Memory B cell (primary cell): ENCODE measurements at regions not wholly inside any gene's neighbourhood (a gene's known extent, or its start where the extent isn't known, plus 50 kb on each side); places are given as distances from the start of the nearest gene placed in this dataset.

ENCODE experiments used
- ATAC-seq: fragments of 150-1000 bp; cut with Tn5 transposase; 2 replicates; pipeline ENCODE4 v1.10.0; 2021; ENCODE audit warnings: low read depth, mild to moderate bottlenecking, moderate library complexity
- DNase-seq, 2 donors: peaks; one replicate each; pipeline ENCODE4 v3.0.0; 2022; ENCODE audit warnings: low spot score in 2 of 2
- H3K27ac Mint-ChIP-seq: one replicate; pipeline ENCODE4 v1.8.0; 2022; ENCODE audit warnings: mild to moderate bottlenecking, moderate library complexity, mixed read lengths
- H3K27me3 Mint-ChIP-seq: one replicate; pipeline ENCODE4 v1.8.0; 2022; ENCODE audit warnings: mixed read lengths
- H3K36me3 Mint-ChIP-seq: one replicate; pipeline ENCODE4 v1.8.0; 2022; ENCODE audit warnings: mild to moderate bottlenecking, mixed read lengths
- H3K4me1 Mint-ChIP-seq: one replicate; pipeline ENCODE4 v1.8.0; 2022; ENCODE audit warnings: mixed read lengths
- H3K4me3 Mint-ChIP-seq: one replicate; pipeline ENCODE4 v1.8.0; 2022; ENCODE audit warnings: mild to moderate bottlenecking, moderate library complexity, mixed read lengths
- H3K9me3 Mint-ChIP-seq: one replicate; pipeline ENCODE4 v1.8.0; 2022; ENCODE audit warnings: mixed read lengths

GRCh38 chr1:14441302-14441741 lies 157.2 kb upstream of the KAZN start:
- Mint-ChIP-seq H3K36me3 (no peaks in the 10 kb centered on the region), H3K9me3 (peaks cover 1% of the 10 kb centered on the region), H3K27me3 (no peaks in the 10 kb centered on the region), H3K4me1 (no peaks in the 10 kb centered on the region), H3K27ac (no peak overlapping the region), H3K4me3 (no peak overlapping the region)
- DNase-seq (no peak), ATAC-seq (no peak)

GRCh38 chr1:14442669-14443068 lies 155.8 kb upstream of the KAZN start:
- no peak for DNase-seq
- no peak overlapping the region for H3K4me3 Mint-ChIP-seq
- no peak overlapping the region for H3K27ac Mint-ChIP-seq
- H3K36me3 Mint-ChIP-seq: no peaks in the 10 kb centered on the region
- ATAC-seq: no peak
- peaks cover 1% of the 10 kb centered on the region for H3K9me3 Mint-ChIP-seq
- no peaks in the 10 kb centered on the region for H3K27me3 Mint-ChIP-seq
- no peaks in the 10 kb centered on the region for H3K4me1 Mint-ChIP-seq

GRCh38 chr1:14443164-14443787 lies 155.2 kb upstream of the KAZN start:
- H3K36me3 Mint-ChIP-seq: no peaks in the 10 kb centered on the region

DNA sequence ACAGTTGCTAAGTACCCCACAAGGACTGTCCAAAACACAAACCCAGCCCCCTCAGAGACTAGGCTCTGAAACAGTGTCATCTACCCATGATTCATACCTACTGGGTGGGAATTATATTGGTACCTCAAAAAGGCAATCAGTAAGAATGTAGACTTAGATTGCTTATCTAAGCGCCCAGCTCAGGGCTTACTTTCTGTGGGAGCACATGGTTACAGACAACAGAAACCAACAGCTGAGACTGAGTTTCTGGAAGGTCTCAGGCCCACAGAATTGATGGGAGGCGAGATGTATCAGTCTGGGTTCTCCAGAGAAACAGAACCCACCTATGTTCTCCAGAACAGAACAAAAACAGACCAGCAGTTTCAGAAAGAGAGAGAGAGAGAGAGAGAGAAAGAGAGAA lies 147.3 kb upstream of the KAZN start:
- Mint-ChIP-seq H3K4me3 (no peak overlapping the region), H3K36me3 (no peaks in the 10 kb centered on the region), H3K4me1 (no peaks in the 10 kb centered on the region), H3K27me3 (peaks cover 5% of the 10 kb centered on the region), H3K27ac (no peak overlapping the region), H3K9me3 (no peaks in the 10 kb centered on the region)
- DNase-seq: no peak
- no peak for ATAC-seq

More at GRCh38 chr1:14443164-14443787, 155.2 kb upstream of the KAZN start:
- DNase-seq (no peak), ATAC-seq (no peak)
- Mint-ChIP-seq H3K9me3 (peaks cover 1% of the 10 kb centered on the region), H3K4me1 (no peaks in the 10 kb centered on the region), H3K27ac (no peak overlapping the region), H3K27me3 (peaks cover 2% of the 10 kb centered on the region), H3K4me3 (no peak overlapping the region)

DNA sequence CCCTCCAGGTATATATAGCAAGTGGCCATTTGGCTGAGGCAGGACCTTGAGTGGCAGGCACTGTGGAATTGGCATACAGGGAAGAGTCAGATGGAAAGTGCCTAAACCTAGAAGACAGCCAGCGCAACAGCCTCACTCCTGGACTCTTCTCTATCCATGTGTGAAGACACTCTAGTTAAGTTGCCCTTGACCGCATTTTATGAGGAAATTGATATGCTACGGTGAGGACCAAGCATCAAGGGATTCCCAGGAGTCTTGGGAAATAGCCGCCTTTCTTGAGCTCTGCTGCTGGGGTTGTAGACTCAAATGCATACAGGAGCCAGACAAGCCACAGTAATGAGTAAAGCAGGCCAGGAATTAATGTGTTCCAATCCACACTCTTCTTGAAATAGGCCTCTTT lies 145.9 kb upstream of the KAZN start:
- Mint-ChIP-seq H3K4me1 (no peaks in the 10 kb centered on the region), H3K4me3 (no peak overlapping the region), H3K9me3 (no peaks in the 10 kb centered on the region), H3K27ac (no peak overlapping the region), H3K36me3 (no peaks in the 10 kb centered on the region), H3K27me3 (peaks cover 5% of the 10 kb centered on the region)
- ATAC-seq (no peak), DNase-seq (no peak)

DNA sequence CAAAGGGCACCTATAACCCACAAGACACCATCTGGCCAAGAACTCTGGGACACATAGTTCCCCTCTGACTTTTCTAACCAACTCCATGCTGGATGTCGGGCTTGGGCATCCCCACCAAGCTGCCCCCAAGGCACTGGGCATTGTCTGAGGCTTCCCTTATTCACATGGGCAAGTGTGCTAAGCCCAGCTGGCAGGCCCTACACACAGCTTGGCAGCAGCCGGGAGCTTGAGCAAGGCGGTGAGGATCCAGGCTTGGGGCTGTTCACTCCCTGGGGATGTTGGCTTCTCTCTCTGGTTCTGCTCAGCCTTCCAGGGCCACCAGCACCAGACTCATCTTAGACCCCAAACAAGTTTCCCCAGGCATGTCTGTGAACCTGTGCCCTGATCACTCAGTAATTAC lies 138.3 kb upstream of the KAZN start:
- no peaks in the 10 kb centered on the region for H3K9me3 Mint-ChIP-seq
- H3K4me3 Mint-ChIP-seq: no peak overlapping the region
- H3K4me1 Mint-ChIP-seq: no peaks in the 10 kb centered on the region
- no peaks in the 10 kb centered on the region for H3K36me3 Mint-ChIP-seq
- DNase-seq: no peak
- no peak for ATAC-seq
- H3K27ac Mint-ChIP-seq: no peak overlapping the region
- H3K27me3 Mint-ChIP-seq: peaks cover 3% of the 10 kb centered on the region

DNA sequence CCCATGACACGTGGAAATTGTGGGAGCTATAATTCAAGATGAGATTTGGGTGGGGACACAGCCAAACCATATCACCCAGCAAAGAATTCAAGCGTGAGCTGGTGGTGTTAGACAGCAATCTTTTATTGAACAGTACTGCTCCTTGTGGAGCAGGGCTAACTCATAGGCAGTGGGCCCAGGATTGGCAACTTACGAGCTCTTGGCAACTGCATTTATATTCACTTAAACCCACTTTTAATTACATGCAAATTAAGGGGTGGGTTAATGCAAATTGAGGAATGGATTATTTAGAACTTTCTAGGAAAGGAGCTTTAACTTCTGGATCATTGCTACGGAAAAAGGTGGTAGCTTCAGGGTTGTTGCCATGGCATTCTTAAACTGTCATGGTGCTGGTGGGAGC lies 135.6 kb upstream of the KAZN start:
- no peak for ATAC-seq
- H3K4me1 Mint-ChIP-seq: no peaks in the 10 kb centered on the region
- no peak for DNase-seq
- H3K27me3 Mint-ChIP-seq: peaks cover 3% of the 10 kb centered on the region
- no peaks in the 10 kb centered on the region for H3K36me3 Mint-ChIP-seq
- no peak overlapping the region for H3K4me3 Mint-ChIP-seq
- no peaks in the 10 kb centered on the region for H3K9me3 Mint-ChIP-seq
- no peak overlapping the region for H3K27ac Mint-ChIP-seq

DNA sequence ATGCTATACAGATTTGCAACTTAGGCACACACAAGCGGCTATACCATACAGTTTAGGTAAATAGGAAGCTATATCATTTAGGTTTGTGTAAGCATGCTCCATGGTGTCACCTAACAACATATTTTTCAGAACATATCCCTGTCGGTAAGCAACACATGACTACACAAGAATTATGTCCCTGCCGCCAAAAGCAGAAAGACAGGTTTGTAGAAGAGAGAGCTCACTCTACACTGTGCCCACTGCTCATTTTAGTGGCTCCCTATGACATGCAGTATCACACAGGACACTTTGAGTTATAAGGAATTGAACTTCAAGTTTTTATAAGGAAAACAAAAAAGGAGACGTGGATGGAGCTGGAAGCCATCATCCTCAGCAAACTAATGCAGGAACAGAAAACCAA lies 132.5 kb upstream of the KAZN start:
- no peaks in the 10 kb centered on the region for H3K9me3 Mint-ChIP-seq
- DNase-seq (no peak), ATAC-seq (no peak)
- peaks cover 3% of the 10 kb centered on the region for H3K27me3 Mint-ChIP-seq
- H3K4me3 Mint-ChIP-seq: no peak overlapping the region
- no peak overlapping the region for H3K27ac Mint-ChIP-seq
- H3K36me3 Mint-ChIP-seq: no peaks in the 10 kb centered on the region
- no peaks in the 10 kb centered on the region for H3K4me1 Mint-ChIP-seq

GRCh38 chr1:14467112-14467511 lies 131.4 kb upstream of the KAZN start:
- H3K36me3 Mint-ChIP-seq: no peaks in the 10 kb centered on the region
- no peaks in the 10 kb centered on the region for H3K9me3 Mint-ChIP-seq
- H3K27ac Mint-ChIP-seq: no peak overlapping the region
- no peak for ATAC-seq
- peaks cover 3% of the 10 kb centered on the region for H3K27me3 Mint-ChIP-seq
- DNase-seq: no peak
- H3K4me1 Mint-ChIP-seq: no peaks in the 10 kb centered on the region
- no peak overlapping the region for H3K4me3 Mint-ChIP-seq

- no peak overlapping the region for H3K4me3 Mint-ChIP-seq
- no peaks in the 10 kb centered on the region for H3K36me3 Mint-ChIP-seq
- no peak for DNase-seq
- H3K9me3 Mint-ChIP-seq: peaks cover 1% of the 10 kb centered on the region
- H3K27me3 Mint-ChIP-seq: peaks cover 1% of the 10 kb centered on the region
- H3K4me1 Mint-ChIP-seq: no peaks in the 10 kb centered on the region
- ATAC-seq: no peak
- no peak overlapping the region for H3K27ac Mint-ChIP-seq
These were observed 129.7 kb upstream of the KAZN start for GRCh38 chr1:14468751-14469150.

DNA sequence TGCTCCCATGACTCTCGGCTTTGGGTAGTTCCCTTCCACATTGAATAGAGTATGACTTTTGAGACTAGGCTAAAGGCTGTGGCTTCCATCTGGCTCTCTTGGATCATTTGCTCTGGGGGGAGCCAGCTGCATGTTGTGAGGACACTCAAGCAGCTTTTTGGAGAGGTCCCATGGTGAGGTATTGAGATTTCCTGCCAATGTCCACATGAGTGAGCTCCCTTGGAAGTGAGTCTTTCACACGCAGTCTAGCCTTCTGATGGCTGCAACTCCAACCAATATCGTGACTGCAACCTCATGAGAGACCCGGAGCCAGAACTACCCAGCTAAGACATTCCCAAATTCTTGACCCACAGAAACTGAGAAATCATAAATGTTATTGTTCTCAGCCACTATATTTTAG lies 127.7 kb upstream of the KAZN start:
- no peak overlapping the region for H3K4me3 Mint-ChIP-seq
- peaks cover 4% of the 10 kb centered on the region for H3K27me3 Mint-ChIP-seq
- H3K27ac Mint-ChIP-seq: no peak overlapping the region
- H3K36me3 Mint-ChIP-seq: no peaks in the 10 kb centered on the region
- peaks cover 4% of the 10 kb centered on the region for H3K9me3 Mint-ChIP-seq
- no peak for DNase-seq
- no peak for ATAC-seq
- H3K4me1 Mint-ChIP-seq: no peaks in the 10 kb centered on the region

GRCh38 chr1:14474856-14475255 lies 123.6 kb upstream of the KAZN start:
- H3K4me3 Mint-ChIP-seq: no peak overlapping the region
- DNase-seq: no peak
- no peaks in the 10 kb centered on the region for H3K36me3 Mint-ChIP-seq
- peaks cover 4% of the 10 kb centered on the region for H3K9me3 Mint-ChIP-seq
- no peak overlapping the region for H3K27ac Mint-ChIP-seq
- ATAC-seq: no peak
- H3K4me1 Mint-ChIP-seq: no peaks in the 10 kb centered on the region
- H3K27me3 Mint-ChIP-seq: peaks cover 4% of the 10 kb centered on the region

- H3K9me3 Mint-ChIP-seq: peaks cover 4% of the 10 kb centered on the region
These were observed 122.1 kb upstream of the KAZN start for GRCh38 chr1:14476170-14476955.

GRCh38 chr1:14478120-14478519 lies 120.4 kb upstream of the KAZN start:
- Mint-ChIP-seq H3K4me3 (no peak overlapping the region), H3K4me1 (no peaks in the 10 kb centered on the region), H3K27me3 (peaks cover 4% of the 10 kb centered on the region), H3K27ac (no peak overlapping the region), H3K36me3 (no peaks in the 10 kb centered on the region), H3K9me3 (peaks cover 4% of the 10 kb centered on the region)
- no peak for DNase-seq
- ATAC-seq: no peak

More at GRCh38 chr1:14476170-14476955, 122.1 kb upstream of the KAZN start:
- Mint-ChIP-seq H3K27me3 (peaks cover 4% of the 10 kb centered on the region), H3K4me1 (no peaks in the 10 kb centered on the region), H3K4me3 (no peak overlapping the region), H3K36me3 (no peaks in the 10 kb centered on the region), H3K27ac (no peak overlapping the region)
- DNase-seq (no peak), ATAC-seq (no peak)

DNA sequence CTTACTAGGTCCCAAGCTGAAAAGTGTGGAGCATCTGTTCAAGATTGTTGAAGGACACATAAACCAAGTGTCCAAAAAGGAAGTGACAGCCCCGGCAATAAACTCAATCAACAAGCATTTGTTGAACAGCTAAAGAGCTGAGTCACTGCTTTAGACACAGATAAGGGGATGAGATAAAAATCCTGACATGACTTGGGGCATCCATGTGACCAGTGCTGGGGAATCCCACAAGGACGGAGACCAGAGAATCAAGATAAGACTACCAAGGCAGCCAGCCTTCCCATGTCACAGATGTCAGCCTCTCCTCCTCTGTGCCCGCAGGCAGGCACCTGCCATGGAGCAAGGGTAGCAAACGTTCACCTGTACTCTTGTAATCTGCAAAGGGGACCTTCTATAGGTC lies 118.6 kb upstream of the KAZN start:
- ATAC-seq: no peak

More for the DNA sequence above, 118.6 kb upstream of the KAZN start:
- H3K27me3 Mint-ChIP-seq: peaks cover 1% of the 10 kb centered on the region
- H3K4me1 Mint-ChIP-seq: no peaks in the 10 kb centered on the region
- H3K9me3 Mint-ChIP-seq: peaks cover under 1% of the 10 kb centered on the region
- no peaks in the 10 kb centered on the region for H3K36me3 Mint-ChIP-seq
- no peak for DNase-seq
- no peak overlapping the region for H3K4me3 Mint-ChIP-seq
- H3K27ac Mint-ChIP-seq: no peak overlapping the region
